GM23338 (cell line): ENCODE measurements at regions not wholly inside any gene's neighbourhood (a gene's known extent, or its start where the extent isn't known, plus 50 kb on each side); places are given as distances from the start of the nearest gene placed in this dataset.

Experiments used
- CREB1 ChIP-seq: fragments of 250-450 bp; sonication (Bioruptor Pico); IDR thresholded peaks from 2 replicates; pipeline ENCODE4 v1.5.0; 2020; ENCODE audit warnings: low read depth, mild to moderate bottlenecking, moderate library complexity
- CTCF ChIP-seq, 2 experiments: fragments of 200-600 bp in 1 of 2; sonication (generic) in 1 of 2; conservative IDR thresholded peaks; 2 replicates each; pipeline versions ENCODE4 v1.5.1 to v1.6.1; 2016 to 2017; ENCODE audit warnings: antibody characterized with exemption in 2 of 2, low read depth in 2 of 2, mild to moderate bottlenecking in 2 of 2, moderate library complexity in 1 of 2
- EZH2 ChIP-seq: fragments of 200-600 bp; sonication (generic); IDR thresholded peaks from one replicate; pipeline ENCODE4 v1.8.0; 2017; ENCODE audit warnings: antibody characterized with exemption, mild to moderate bottlenecking, low read depth; ENCODE audit not compliant: unreplicated experiment
- EZH2phosphoT487 ChIP-seq: fragments of 200-600 bp; sonication (generic); IDR thresholded peaks from one replicate; pipeline ENCODE4 v1.8.1; 2018; ENCODE audit warnings: antibody characterized with exemption; ENCODE audit not compliant: unreplicated experiment
- NANOG ChIP-seq: IDR thresholded peaks from 2 replicates; pipeline ENCODE4 v1.6.1; 2016; ENCODE audit warnings: antibody characterized with exemption, borderline replicate concordance
- POLR2AphosphoS5 ChIP-seq: IDR thresholded peaks from 2 replicates; pipeline ENCODE4 v1.6.1; 2016; ENCODE audit warnings: antibody characterized with exemption, low read depth
- TF ChIP-seq, protein P1 (sequence below): IDR thresholded peaks from one replicate; pipeline ENCODE4 v1.6.1; 2018; ENCODE audit warnings: antibody characterized with exemption; ENCODE audit not compliant: unreplicated experiment

GRCh38 chr3:150331978-150332568 is 76.0 kb upstream of the TSC22D2 start:
- no peak for TF ChIP-seq EZH2
- TF ChIP-seq CTCF (conservative IDR thresholded peaks at IDR 0.05; ENCODE audit: low read depth in 2 of 2), result no peak
- no peak for TF ChIP-seq NANOG
- no peak for TF ChIP-seq CREB1
- TF ChIP-seq, protein P1, sequence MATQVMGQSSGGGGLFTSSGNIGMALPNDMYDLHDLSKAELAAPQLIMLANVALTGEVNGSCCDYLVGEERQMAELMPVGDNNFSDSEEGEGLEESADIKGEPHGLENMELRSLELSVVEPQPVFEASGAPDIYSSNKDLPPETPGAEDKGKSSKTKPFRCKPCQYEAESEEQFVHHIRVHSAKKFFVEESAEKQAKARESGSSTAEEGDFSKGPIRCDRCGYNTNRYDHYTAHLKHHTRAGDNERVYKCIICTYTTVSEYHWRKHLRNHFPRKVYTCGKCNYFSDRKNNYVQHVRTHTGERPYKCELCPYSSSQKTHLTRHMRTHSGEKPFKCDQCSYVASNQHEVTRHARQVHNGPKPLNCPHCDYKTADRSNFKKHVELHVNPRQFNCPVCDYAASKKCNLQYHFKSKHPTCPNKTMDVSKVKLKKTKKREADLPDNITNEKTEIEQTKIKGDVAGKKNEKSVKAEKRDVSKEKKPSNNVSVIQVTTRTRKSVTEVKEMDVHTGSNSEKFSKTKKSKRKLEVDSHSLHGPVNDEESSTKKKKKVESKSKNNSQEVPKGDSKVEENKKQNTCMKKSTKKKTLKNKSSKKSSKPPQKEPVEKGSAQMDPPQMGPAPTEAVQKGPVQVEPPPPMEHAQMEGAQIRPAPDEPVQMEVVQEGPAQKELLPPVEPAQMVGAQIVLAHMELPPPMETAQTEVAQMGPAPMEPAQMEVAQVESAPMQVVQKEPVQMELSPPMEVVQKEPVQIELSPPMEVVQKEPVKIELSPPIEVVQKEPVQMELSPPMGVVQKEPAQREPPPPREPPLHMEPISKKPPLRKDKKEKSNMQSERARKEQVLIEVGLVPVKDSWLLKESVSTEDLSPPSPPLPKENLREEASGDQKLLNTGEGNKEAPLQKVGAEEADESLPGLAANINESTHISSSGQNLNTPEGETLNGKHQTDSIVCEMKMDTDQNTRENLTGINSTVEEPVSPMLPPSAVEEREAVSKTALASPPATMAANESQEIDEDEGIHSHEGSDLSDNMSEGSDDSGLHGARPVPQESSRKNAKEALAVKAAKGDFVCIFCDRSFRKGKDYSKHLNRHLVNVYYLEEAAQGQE, result no peak
- no peak for TF ChIP-seq EZH2phosphoT487
- no peak for TF ChIP-seq POLR2AphosphoS5
